GM19025 (cell line): ENCODE measurements at regions not wholly inside any gene's neighbourhood (a gene's known extent, or its start where the extent isn't known, plus 50 kb on each side); places are given as distances from the start of the nearest gene placed in this dataset.
A peak's percentile ranks its signal among the peaks of the same experiment; 100 is the strongest.

Experiments used
- ATAC-seq: cut with Tn5 transposase; IDR thresholded peaks from one replicate; pipeline ENCODE4 v1.9.1; 2021; ENCODE audit warnings: mild to moderate bottlenecking, low read depth, moderate library complexity; ENCODE audit not compliant: unreplicated experiment

GRCh38 chr20:24829649-24830370 is 119.3 kb upstream of the CST7 start:
- no peak for ATAC-seq

DNA sequence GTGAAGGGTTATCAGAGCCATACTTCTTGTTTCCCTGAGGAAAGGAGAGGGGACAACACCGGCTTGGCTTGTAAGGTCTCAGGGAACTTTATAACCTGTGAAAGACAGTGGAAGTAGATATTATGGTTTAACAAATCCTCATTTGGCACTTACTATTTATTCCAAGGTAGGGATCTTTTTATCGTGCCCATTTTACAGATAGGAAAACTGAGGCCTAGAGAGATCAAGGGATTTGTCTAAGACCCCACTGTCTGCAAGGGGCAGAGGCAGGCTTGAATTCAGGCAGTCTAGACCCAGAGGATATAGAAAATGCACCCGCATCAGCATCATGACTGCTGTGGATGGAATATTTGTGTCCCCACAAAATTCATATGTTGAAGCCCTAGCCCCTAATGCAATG is 118.4 kb upstream of the CST7 start:
- no peak for ATAC-seq

GRCh38 chr20:24831232-24831631 is 117.8 kb upstream of the CST7 start:
- ATAC-seq: no peak

DNA sequence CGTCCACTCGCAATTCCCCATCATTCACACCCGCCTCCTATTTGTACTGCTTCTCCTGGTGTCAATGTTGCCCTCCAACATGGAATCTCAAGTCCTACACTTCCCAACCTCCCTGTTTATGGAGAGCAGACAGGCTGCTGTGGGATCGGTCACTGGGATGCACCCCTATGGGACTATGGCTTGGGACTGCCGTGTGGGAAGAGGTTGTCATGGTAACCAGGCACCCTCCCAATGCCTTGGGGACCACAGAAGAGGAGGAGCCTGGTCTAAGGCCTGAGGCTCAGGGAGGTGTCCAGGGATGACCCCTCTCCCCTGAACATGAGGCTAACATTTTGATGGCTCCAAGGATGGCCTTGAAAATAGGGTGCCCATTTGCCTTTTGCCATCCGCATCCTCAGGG is 116.6 kb upstream of the CST7 start:
- ATAC-seq: no peak

- ATAC-seq: no peak
Measured at GRCh38 chr20:24833592-24833991, 115.5 kb upstream of the CST7 start.

DNA sequence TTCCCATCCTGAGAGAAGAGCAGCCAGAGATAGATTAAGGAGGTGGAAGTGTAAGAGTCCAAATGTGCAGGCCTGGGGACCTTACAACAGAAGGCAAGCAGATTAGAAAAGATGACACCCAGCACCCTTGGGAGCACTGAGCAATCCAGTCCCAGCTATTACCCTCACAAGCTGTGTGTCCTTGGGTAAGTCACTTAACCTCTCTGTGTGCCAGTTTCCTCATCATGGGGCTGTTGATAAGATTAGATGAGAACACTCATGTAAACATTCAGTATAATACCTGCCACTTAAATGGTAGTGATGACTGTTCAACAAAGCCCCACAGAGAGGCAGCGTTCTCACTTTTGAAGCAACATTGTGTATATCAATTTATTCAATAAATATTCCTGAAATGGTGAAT is 114.8 kb upstream of the CST7 start:
- ATAC-seq: no peak

DNA sequence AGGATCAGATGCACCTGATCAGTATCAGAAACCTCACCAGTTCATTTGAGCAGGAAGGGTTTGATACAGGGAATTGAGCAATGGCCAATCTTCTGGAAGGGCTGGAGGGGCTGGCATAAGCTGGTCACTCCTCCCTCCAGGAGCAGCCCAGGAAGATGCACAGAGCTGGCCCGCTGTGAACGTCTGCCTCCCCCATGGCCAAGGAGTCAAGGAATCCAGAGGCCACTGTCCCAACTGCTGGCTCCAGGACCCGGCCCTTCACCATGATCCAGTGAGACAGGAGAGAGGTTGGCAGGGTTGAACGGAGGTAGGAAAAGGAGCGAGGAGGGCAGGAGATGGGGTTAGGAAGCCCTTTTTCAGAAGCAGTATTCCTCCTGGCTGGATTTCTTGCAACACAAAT is 113.9 kb upstream of the CST7 start:
- ATAC-seq: no peak

- no peak for ATAC-seq
Measured at GRCh38 chr20:24836041-24836533, 113.0 kb upstream of the CST7 start.

DNA sequence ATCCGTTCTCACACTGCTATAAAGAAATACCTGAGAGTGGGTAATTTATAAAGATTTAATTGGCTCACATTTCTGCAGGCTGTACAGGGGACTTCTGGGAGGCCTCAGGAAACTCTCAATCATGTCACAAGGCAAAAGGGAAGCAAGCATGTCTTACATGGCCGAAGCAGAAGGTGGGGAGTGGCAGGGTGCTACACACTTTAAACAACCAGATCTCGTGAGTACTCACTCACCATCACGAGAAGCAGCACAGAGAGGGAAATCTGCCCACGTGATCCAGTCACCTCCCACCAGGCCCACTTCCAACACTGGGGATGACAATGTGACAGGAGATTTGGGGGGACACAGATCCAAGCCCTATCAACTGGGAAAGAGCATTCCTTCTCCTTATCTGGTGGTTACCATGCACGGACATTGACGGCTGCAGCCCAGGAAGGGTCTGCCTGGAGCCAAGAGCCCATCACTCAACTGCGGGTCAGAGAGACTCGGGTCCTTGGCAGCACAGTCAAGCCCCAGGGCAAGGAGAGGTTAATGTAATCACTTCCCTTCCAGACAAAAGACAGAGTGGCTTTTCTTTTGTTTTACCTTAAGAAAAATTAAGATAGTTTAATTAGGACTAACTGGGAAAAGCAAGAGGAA is 112.3 kb upstream of the CST7 start:
- no peak for ATAC-seq

DNA sequence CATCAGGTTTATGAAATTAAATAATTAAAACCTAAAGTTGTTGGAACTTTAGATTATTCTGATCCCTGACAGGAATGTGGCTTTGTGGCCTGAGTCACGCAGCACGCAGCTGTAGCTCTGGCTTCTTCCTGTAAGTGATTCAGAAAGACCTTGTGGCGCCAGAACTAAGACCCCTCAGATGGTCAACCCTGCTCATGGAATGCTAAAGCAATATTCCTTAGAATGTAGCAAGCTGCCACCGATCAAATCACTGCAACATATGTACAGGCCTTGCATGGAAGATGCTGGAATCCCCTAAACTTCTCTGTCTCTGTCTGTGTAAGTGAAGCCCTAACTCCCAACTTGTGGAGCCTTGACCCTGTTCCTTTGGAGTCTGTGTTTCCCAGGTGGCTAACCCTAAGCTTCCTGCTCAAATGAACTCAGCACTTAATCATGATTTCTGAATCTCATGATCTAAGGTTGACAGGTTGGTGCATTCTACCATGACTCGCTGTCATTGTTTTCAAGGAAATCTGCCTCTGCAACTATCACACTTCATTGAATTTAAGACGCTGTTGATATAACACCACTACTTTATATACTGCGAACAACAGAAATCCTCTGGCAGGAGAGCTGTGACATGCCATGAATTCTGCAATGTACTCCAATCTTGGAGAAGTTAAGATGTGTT is 111.2 kb upstream of the CST7 start:
- ATAC-seq: no peak

DNA sequence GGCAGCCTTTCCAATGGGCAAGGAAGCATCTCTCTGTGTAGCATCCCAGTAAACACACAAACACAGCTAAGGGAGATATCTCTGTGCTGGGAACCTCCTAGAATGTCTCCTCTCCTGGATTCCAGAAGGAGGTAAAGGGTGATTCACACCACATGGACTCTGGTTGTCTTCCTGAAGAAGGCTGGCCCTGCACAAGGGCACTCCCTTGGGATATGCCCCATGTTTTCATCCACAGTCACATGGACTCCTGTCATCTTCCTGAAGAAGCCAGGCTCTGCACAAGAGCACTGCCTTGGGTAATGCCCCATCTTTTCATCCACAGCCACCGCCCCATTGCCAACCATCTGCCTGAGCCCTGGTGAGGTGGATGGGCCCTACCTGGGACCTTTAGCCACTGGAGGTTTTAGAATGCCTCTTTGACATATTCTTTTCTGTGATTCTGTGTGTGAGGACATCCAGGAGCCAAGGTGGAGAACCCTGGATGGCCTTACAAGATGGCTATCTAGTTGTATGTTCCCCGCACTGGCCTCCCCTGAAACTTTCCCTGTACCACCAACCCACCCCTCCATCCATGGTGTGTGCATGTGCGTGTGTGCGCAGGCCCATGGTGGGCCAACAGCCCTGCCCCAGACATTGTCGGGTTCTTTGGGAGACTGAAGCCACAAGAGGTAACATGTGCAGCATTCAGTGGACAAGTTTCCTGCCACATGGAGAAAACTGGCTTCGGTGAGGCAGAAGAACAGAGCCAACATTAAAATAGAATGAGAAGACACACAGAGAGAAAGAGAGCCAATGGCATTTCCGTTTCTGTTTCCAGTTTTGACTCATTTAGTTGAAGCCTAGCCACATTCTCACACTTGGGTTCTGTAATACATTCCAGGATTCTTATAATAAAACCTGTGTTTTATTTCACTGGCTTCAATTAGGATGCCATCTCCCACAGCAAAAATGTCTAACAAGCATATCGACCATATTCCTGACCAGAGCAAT is 110.2 kb upstream of the CST7 start:
- ATAC-seq: no peak

- no peak for ATAC-seq
Measured at GRCh38 chr20:24840121-24840713, 108.9 kb upstream of the CST7 start.

DNA sequence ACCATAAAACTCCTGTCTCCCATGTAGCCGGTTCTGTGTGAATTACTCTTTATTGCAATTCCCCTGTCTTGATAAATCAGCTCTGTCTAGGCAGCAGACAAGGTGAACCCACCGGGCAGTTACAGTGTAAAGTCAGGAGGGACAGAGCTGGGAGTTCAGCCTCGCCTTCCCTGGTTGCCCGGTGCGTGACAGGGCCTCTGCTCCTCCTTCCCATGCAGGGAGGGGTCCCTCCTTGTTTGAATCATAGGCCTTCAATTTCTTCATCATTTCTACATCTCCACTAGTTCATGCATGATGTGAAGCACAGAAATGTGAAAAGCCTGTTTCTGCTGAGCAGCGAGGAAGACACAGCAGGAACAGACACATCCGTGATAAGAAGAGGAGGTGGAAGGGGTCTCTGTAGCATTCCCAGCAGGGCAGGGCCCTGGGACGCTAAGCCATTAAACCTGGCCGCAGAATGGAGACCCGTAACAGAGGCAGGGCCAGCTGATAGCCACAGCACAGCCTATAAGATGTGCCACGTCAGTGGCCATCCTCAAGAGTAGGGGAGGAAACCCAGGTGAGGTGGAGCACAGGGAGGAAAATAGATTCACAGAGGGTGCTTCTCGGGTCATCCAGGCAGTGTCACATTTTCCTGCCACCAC is 106.7 kb upstream of the CST7 start:
- no peak for ATAC-seq

DNA sequence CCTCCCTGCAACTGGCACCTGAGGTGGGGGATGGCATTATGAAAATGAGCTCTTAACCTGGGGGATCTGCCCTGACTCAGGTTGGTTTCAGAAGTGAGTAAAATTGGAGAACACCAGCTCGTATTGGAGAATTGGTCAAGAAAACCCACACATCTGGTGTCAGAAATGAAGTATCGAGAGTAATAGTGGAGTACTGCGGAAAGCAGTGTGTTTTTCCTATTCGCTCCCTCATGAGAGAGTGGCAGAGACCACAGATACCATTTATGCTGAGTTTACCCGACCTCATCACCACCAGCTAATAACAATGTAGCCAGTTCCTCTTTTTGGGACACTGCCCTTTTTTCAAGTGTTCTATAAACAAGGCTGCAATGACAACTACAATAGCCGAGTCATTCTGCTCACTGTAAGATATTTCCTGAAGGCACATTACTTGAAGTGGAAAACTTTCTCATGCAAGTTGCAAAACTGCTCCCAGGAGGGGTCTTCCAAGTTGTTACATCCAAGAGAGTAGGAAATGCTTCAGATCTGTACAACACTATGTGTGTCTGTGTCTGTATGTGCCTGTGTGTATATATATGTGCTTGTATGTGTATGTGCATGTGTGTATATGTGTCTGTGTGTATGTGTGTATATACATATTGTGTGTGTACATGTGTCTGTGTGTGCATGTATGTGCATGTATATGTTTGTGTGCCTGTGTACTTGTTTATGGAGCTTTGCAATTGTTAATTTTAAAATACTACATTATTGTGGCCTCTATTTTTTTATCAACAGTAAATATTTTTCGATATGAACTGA is 106.0 kb upstream of the CST7 start:
- ATAC-seq: peak; percentile 90

DNA sequence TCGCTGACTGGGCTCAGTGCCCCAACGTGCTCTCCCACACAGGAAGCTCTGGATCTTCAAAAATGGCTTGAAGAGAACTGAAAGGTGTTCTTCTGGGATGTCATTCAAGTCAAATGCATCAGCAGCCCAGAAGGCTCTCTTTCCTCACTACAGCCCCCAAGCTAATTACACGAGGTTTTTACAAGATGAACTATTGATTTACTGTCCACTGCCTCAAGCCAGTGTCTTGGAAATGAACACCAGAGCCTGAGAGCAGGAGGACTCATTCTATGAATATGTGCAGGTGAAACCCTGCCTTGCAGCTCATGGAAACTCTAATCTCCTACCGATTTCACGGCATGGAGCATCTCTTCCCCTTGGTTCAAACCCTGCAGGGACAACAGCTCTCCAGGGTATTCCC is 98.9 kb upstream of the CST7 start:
- ATAC-seq: no peak

GRCh38 chr20:24851346-24852019 is 97.6 kb upstream of the CST7 start:
- no peak for ATAC-seq

GRCh38 chr20:24853916-24854315 is 95.2 kb upstream of the CST7 start:
- ATAC-seq: no peak

- no peak for ATAC-seq
Measured at GRCh38 chr20:24855848-24856247, 93.2 kb upstream of the CST7 start.
